ENCODE measurements at regions not wholly inside any gene's neighbourhood (a gene's known extent, or its start where the extent isn't known, plus 50 kb on each side); places are given as distances from the start of the nearest gene placed in this dataset.

- H3K27ac ChIP-seq: no peak overlapping the region
- no peak for TF ChIP-seq CTCF (conservative IDR thresholded peaks at IDR 0.05)
- no peak for TF ChIP-seq ZFX (IDR thresholded peaks at IDR 0.05)
Measured at GRCh38 chr5:105783811-105784210, 1886.9 kb downstream of the EFNA5 start.

DNA sequence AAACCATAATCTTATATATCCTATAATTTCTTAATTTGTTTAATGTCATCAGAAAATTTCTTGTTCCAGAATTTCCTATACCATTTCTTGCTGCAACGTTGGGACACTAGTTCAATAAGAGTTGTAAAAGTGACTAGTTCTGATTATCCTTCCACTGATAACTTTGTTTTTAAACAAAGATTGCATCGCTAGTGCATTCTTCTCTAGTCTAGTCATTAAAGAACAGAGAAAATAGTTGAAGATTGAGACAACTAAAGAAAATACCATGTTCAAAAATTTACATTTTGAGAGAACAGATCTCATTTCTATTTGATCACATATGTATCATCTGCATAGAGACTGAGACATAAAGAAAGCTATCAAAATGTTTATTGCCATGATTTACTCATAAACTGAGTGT lies 1888.2 kb downstream of the EFNA5 start:
- H3K27ac ChIP-seq: no peak overlapping the region
- TF ChIP-seq CTCF (conservative IDR thresholded peaks at IDR 0.05): no peak
- TF ChIP-seq ZFX (IDR thresholded peaks at IDR 0.05): no peak

GRCh38 chr5:105773241-105773640 lies 1897.5 kb downstream of the EFNA5 start:
- TF ChIP-seq CTCF (conservative IDR thresholded peaks at IDR 0.05) (no peak), ZFX (IDR thresholded peaks at IDR 0.05) (no peak)
- no peak overlapping the region for H3K27ac ChIP-seq

- no peak for TF ChIP-seq ZFX (IDR thresholded peaks at IDR 0.05)
- TF ChIP-seq CTCF (conservative IDR thresholded peaks at IDR 0.05): no peak
- no peak overlapping the region for H3K27ac ChIP-seq
Measured at GRCh38 chr5:105767267-105767666, 1903.5 kb downstream of the EFNA5 start.

DNA sequence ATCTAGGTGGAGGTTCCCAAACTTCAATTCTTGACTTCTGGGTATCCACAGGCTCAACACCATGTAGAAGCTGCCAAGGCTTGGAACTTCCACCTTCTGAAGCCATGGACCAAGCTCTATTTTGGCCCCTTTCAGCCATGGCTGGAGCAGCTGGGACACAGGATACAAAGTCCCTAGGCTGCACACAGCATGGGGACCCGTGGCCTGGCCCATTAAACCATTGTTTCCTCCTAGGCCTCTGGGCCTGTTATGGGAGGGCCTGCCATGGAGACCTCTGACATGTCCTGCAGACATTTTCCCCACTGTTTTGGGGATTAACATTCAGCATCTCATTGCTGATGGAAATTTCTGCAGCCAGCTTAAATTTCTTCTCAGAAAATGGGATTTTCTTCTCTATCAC lies 1908.0 kb downstream of the EFNA5 start:
- no peak overlapping the region for H3K27ac ChIP-seq
- TF ChIP-seq ZFX (IDR thresholded peaks at IDR 0.05): no peak
- no peak for TF ChIP-seq CTCF (conservative IDR thresholded peaks at IDR 0.05)

GRCh38 chr5:105754056-105754455 lies 1916.7 kb downstream of the EFNA5 start:
- TF ChIP-seq ZFX (IDR thresholded peaks at IDR 0.05): no peak
- TF ChIP-seq CTCF (conservative IDR thresholded peaks at IDR 0.05): no peak
- no peak overlapping the region for H3K27ac ChIP-seq

DNA sequence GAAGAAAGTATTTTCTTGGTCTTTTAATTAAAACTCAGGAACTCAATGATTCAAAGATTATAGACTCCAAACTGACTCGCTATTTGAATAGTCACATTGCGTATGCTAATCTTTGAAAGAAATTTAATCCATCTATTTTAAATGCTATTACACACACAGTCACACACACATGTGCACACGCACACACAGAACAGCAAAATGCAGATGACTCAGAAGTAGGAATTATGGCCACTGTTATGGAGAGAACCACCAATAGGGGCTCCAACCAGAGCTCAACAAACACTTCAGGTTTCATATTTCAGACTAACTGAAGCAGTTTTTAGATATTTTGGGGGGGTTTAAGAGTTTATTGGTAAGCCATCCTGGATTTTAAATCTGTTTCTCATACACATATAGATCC lies 1917.9 kb downstream of the EFNA5 start:
- no peak for TF ChIP-seq ZFX (IDR thresholded peaks at IDR 0.05)
- TF ChIP-seq CTCF (conservative IDR thresholded peaks at IDR 0.05): no peak

More for the DNA sequence above, 1917.9 kb downstream of the EFNA5 start:
- H3K27ac ChIP-seq: no peak overlapping the region
